Liver (tissue), 3 donors: ENCODE measurements at regions not wholly inside any gene's neighbourhood (a gene's known extent, or its start where the extent isn't known, plus 50 kb on each side); places are given as distances from the start of the nearest gene placed in this dataset.

Source experiments
- CTCF ChIP-seq: fragments of 150-350 bp; IDR thresholded peaks from 2 replicates; pipeline ENCODE4 v1.5.1; 2017; ENCODE audit warnings: improper control_type of control experiment, low read depth, low read length; ENCODE audit not compliant: missing input control
- MAX ChIP-seq: IDR thresholded peaks from 2 replicates; pipeline ENCODE4 v1.6.1; 2016; ENCODE audit warnings: antibody characterized with exemption
- RAD21 ChIP-seq, 2 donors: IDR thresholded peaks; 2 replicates each; pipeline ENCODE4 v1.6.1; 2016; ENCODE audit warnings: antibody characterized with exemption in 2 of 2, mild to moderate bottlenecking in 2 of 2
- donor health status: healthy.
- donor health status: healthy.

- TF ChIP-seq MAX = no peak
- no peak for TF ChIP-seq CTCF
- no peak for TF ChIP-seq RAD21 (IDR thresholded peaks at IDR 0.05)
Measured at GRCh38 chr16:6048017-6048416, 950.4 kb upstream of the EEF2KMT start.
